H1 (cell line): ENCODE measurements at regions not wholly inside any gene's neighbourhood (a gene's known extent, or its start where the extent isn't known, plus 50 kb on each side); places are given as distances from the start of the nearest gene placed in this dataset.

Experiments
- CTCF ChIA-PET: fragments of 300-600 bp; sonication (Branson Sonifier 250); formaldehyde crosslinking; loops from one replicate; lab custom pipeline; 2021; ENCODE audit not compliant: partially characterized antibody; lab: Charles Lee
- POLR2A ChIA-PET: fragments of 300-600 bp; sonication (Branson Sonifier 250); formaldehyde crosslinking; loops from one replicate; lab custom pipeline; 2021; ENCODE audit warnings: inconsistent platforms; ENCODE audit not compliant: partially characterized antibody; lab: Charles Lee
- DNase-seq, 2 experiments: peaks; one replicate each; pipeline versions ENCODE4 v3.0.0 to v3.0.0-alpha.2; 2010 to 2022; ENCODE audit warnings: low spot score in 2 of 2, low read depth in 1 of 2, mixed read lengths in 1 of 2
- FAIRE-seq: peaks from 2 replicates; lab custom pipeline; 2011; peaks lifted over from hg19 to GRCh38; lab: Jason Lieb, UNC
- H2AFZ ChIP-seq: 2 replicates; pipeline ENCODE4 v1.8.1; 2012; ENCODE audit warnings: low read length, inconsistent platforms
- H2AK5ac ChIP-seq: 2 replicates; pipeline ENCODE4 v1.6.1; 2013; ENCODE audit warnings: low read depth, low read length
- H2BK120ac ChIP-seq: replicated peaks from 2 replicates; pipeline ENCODE3; 2013; ENCODE audit warnings: low read depth, low read length, inconsistent platforms
- H2BK12ac ChIP-seq: 2 replicates; pipeline ENCODE4 v1.6.1; 2013; ENCODE audit warnings: low read depth, low read length
- H2BK15ac ChIP-seq: 2 replicates; pipeline ENCODE4 v1.6.1; 2013; ENCODE audit warnings: low read length
- H2BK20ac ChIP-seq: 2 replicates; pipeline ENCODE4 v1.6.1; 2013; ENCODE audit warnings: low read length
- H2BK5ac ChIP-seq: 2 replicates; pipeline ENCODE4 v1.6.1; 2013; ENCODE audit warnings: low read depth, low read length
- H3K14ac ChIP-seq: 2 replicates; pipeline ENCODE4 v1.6.1; 2013; ENCODE audit warnings: inconsistent platforms; ENCODE audit not compliant: insufficient read length
- H3K18ac ChIP-seq: 2 replicates; pipeline ENCODE4 v1.6.1; 2013; ENCODE audit warnings: low read length; ENCODE audit errors: extremely low read depth
- H3K23ac ChIP-seq: 2 replicates; pipeline ENCODE4 v1.6.1; 2013; ENCODE audit warnings: inconsistent platforms; ENCODE audit not compliant: insufficient read length
- H3K23me2 ChIP-seq: 2 replicates; pipeline ENCODE4 v1.6.1; 2013; ENCODE audit warnings: low read depth, low read length
- H3K27ac ChIP-seq: 2 replicates; pipeline ENCODE4 v1.6.1; 2011; ENCODE audit warnings: low read depth, low read length, inconsistent platforms
- H3K27me3 ChIP-seq, 4 experiments: replicated peaks in 1 of 4; 1 replicate in 1 of 4; 2 replicates in 3 of 4; pipeline versions ENCODE4 v1.6.1 to v1.8.1; 2011 to 2013; ENCODE audit warnings: low read length in 3 of 4, mild to moderate bottlenecking in 3 of 4, inconsistent platforms in 2 of 4, mixed read lengths in 2 of 4, moderate library complexity in 1 of 4; ENCODE audit not compliant: control insufficient read depth in 3 of 4, insufficient read depth in 3 of 4; ENCODE audit errors: extremely low read depth in 1 of 4
- H3K36me3 ChIP-seq, 4 experiments: 2 replicates each; pipeline versions ENCODE4 v1.6.1 to v1.8.1; 2011 to 2013; ENCODE audit warnings: mild to moderate bottlenecking in 4 of 4, low read length in 3 of 4, moderate library complexity in 2 of 4, control low read depth in 1 of 4, inconsistent platforms in 1 of 4; ENCODE audit not compliant: insufficient read depth in 4 of 4, control insufficient read depth in 2 of 4
- H3K4ac ChIP-seq: replicated peaks from 2 replicates; pipeline ENCODE3; 2013; ENCODE audit warnings: low read length, low read depth, mixed read lengths, inconsistent platforms; ENCODE audit not compliant: insufficient read length
- H3K4me1 ChIP-seq, 4 experiments: replicated peaks in 1 of 4; 1 replicate in 1 of 4; 2 replicates in 3 of 4; pipeline versions ENCODE4 v1.6.1 to v1.8.1; 2011 to 2013; ENCODE audit warnings: low read length in 3 of 4, inconsistent platforms in 2 of 4, mixed read lengths in 1 of 4; ENCODE audit not compliant: insufficient read depth in 4 of 4, control insufficient read depth in 3 of 4
- H3K4me2 ChIP-seq, 2 experiments: 2 replicates each; pipeline versions ENCODE4 v1.6.1 to v1.8.1; 2011 to 2013; ENCODE audit warnings: low read depth in 2 of 2, low read length in 2 of 2, control low read depth in 1 of 2, inconsistent platforms in 1 of 2, mild to moderate bottlenecking in 1 of 2; ENCODE audit not compliant: insufficient read depth in 1 of 2
- H3K4me3 ChIP-seq, 4 experiments: fragments of 200-600, 300-600 bp in 1 of 4; sonication (generic), shearing (Covaris generic), sonication (Bioruptor Twin) in 1 of 4; 2 replicates each; pipeline versions ENCODE4 v1.5.1 to v1.8.1; 2011 to 2016; ENCODE audit warnings: low read length in 4 of 4, low read depth in 3 of 4, control low read depth in 2 of 4, inconsistent platforms in 2 of 4, mild to moderate bottlenecking in 2 of 4, mixed read lengths in 1 of 4, moderate library complexity in 1 of 4; ENCODE audit not compliant: insufficient read depth in 2 of 4; ENCODE audit errors: extremely low read depth in 1 of 4
- H3K56ac ChIP-seq: replicated peaks from 2 replicates; pipeline ENCODE3; 2013; ENCODE audit warnings: low read depth, mild to moderate bottlenecking, mixed read lengths, low read length, inconsistent platforms; ENCODE audit not compliant: insufficient read length
- H3K79me1 ChIP-seq: 2 replicates; pipeline ENCODE4 v1.6.1; 2013; ENCODE audit warnings: low read depth, low read length, control low read depth
- H3K79me2 ChIP-seq, 2 experiments: 2 replicates each; pipeline versions ENCODE4 v1.6.1 to v1.8.1; 2012 to 2013; ENCODE audit warnings: low read length in 2 of 2, mild to moderate bottlenecking in 2 of 2, inconsistent platforms in 1 of 2; ENCODE audit not compliant: insufficient read depth in 2 of 2, control insufficient read depth in 1 of 2
- H3K9ac ChIP-seq, 4 experiments: replicated peaks in 1 of 4; 1 replicate in 1 of 4; 2 replicates in 3 of 4; pipeline versions ENCODE4 v1.6.1 to v1.8.1; 2011 to 2013; ENCODE audit warnings: low read depth in 3 of 4, low read length in 3 of 4, control low read depth in 2 of 4, mild to moderate bottlenecking in 2 of 4, moderate library complexity in 2 of 4, inconsistent platforms in 1 of 4; ENCODE audit errors: extremely low read depth in 1 of 4
- H3K9me3 ChIP-seq, 2 experiments: 2 replicates each; pipeline versions ENCODE4 v1.6.1 to v1.8.1; 2012 to 2013; ENCODE audit warnings: mild to moderate bottlenecking in 2 of 2, moderate library complexity in 2 of 2, control low read depth in 1 of 2, inconsistent platforms in 1 of 2, low read depth in 1 of 2, low read length in 1 of 2, mixed read lengths in 1 of 2; ENCODE audit not compliant: insufficient read depth in 2 of 2
- H4K20me1 ChIP-seq, 2 experiments: replicated peaks in 1 of 2; 2 replicates each; pipeline versions ENCODE3 to v1.8.1; 2011 to 2013; ENCODE audit warnings: inconsistent platforms in 2 of 2, low read length in 2 of 2, mild to moderate bottlenecking in 1 of 2; ENCODE audit not compliant: insufficient read depth in 2 of 2, control insufficient read depth in 1 of 2
- H4K5ac ChIP-seq: 2 replicates; pipeline ENCODE4 v1.6.1; 2013; ENCODE audit warnings: low read length, low read depth, mixed read lengths, inconsistent platforms; ENCODE audit not compliant: insufficient read length
- H4K8ac ChIP-seq: 2 replicates; pipeline ENCODE4 v1.8.0; 2013; ENCODE audit warnings: mild to moderate bottlenecking, moderate library complexity, low read length, inconsistent platforms; ENCODE audit not compliant: insufficient read depth; ENCODE audit errors: extremely low read depth
- H4K91ac ChIP-seq: replicated peaks from 2 replicates; pipeline ENCODE3; 2013; ENCODE audit warnings: low read length, mixed read lengths, inconsistent platforms; ENCODE audit not compliant: insufficient read length
- ATF3 ChIP-seq: IDR thresholded peaks from 2 replicates; pipeline ENCODE4 v1.6.1; 2011; ENCODE audit warnings: low read depth, mild to moderate bottlenecking, low read length; ENCODE audit not compliant: insufficient read depth
- BACH1 ChIP-seq: IDR thresholded peaks from 2 replicates; pipeline ENCODE4 v1.6.1; 2012; ENCODE audit warnings: low read length, improper control_type of control experiment
- CREB1 ChIP-seq: IDR thresholded peaks from 2 replicates; pipeline ENCODE4 v1.6.1; 2012; ENCODE audit warnings: inconsistent platforms
- GABPA ChIP-seq: IDR thresholded peaks from 2 replicates; pipeline ENCODE4 v1.6.1; 2011; ENCODE audit warnings: mild to moderate bottlenecking, low read length, moderate library complexity, borderline replicate concordance; ENCODE audit not compliant: insufficient read depth
- JUND ChIP-seq: IDR thresholded peaks from 2 replicates; pipeline ENCODE4 v1.6.1; 2011; ENCODE audit warnings: mild to moderate bottlenecking, improper control_type of control experiment, low read length
- PHF8 ChIP-seq: fragments of 200-600 bp; sonication (generic); conservative IDR thresholded peaks from 2 replicates; pipeline ENCODE4 v1.7.1; 2012; ENCODE audit warnings: low read depth, mild to moderate bottlenecking, inconsistent platforms, low read length, moderate library complexity
- POLR2AphosphoS5 ChIP-seq: IDR thresholded peaks from 2 replicates; pipeline ENCODE4 v1.6.1; 2011; ENCODE audit warnings: low read depth, low read length
- RBBP5 ChIP-seq: IDR thresholded peaks from 2 replicates; pipeline ENCODE4 v1.7.1; 2012; ENCODE audit warnings: low read depth, mild to moderate bottlenecking, inconsistent platforms, low read length, moderate library complexity, borderline replicate concordance
- SUZ12 ChIP-seq: fragments of 200-600 bp; sonication (generic); IDR thresholded peaks from 2 replicates; pipeline ENCODE4 v1.6.1; 2012; ENCODE audit warnings: mild to moderate bottlenecking, inconsistent platforms, low read length, moderate library complexity, mixed read lengths
- TAF1 ChIP-seq: IDR thresholded peaks from 2 replicates; pipeline ENCODE4 v1.6.1; 2011; ENCODE audit warnings: mild to moderate bottlenecking, low read depth, low read length
- WGBS, 2 experiments: shearing (Covaris generic) in 1 of 2; methylation state at CpG; one replicate each; pipeline versions ENCODE4 v1.1.6 to v1.1.7; 2013 to 2015; ENCODE audit warnings: low lambda C conversion rate in 2 of 2, mixed read lengths in 2 of 2, inconsistent platforms in 1 of 2, low coverage in 1 of 2, missing lambda C conversion rate in 1 of 2; ENCODE audit not compliant: insufficient replicate concordance in 2 of 2, insufficient coverage in 1 of 2, insufficient read length in 1 of 2; ENCODE audit errors: extremely low coverage in 1 of 2, missing lambda C conversion rate in 1 of 2; 5-methylcytosine and 5-hydroxymethylcytosine counted together

GRCh38 chr2:67036444-67036843 lies 360.7 kb upstream of the ETAA1 start (continued):
- TF ChIP-seq BACH1 = no peak

- Histone ChIP-seq H2AK5ac (no peak overlapping the region), H2BK15ac (no peak overlapping the region), H3K9ac (no peak overlapping the region), H3K27ac (no peak overlapping the region), H2AFZ (no peak overlapping the region), H3K79me2 (no peaks in the 10 kb centered on the region), H2BK5ac (no peak overlapping the region), H4K91ac (no peak overlapping the region), H3K9me3 (no peaks in the 10 kb centered on the region), H4K5ac (no peak overlapping the region), H3K4me1 (no peaks in the 10 kb centered on the region), H3K36me3 (no peaks in the 10 kb centered on the region), H4K20me1 (no peaks in the 10 kb centered on the region), H2BK20ac (no peak overlapping the region), H3K14ac (no peak overlapping the region), H3K79me1 (no peaks in the 10 kb centered on the region), H3K18ac (no peak overlapping the region), H2BK120ac (no peak overlapping the region), H3K4me2 (no peak overlapping the region), H4K8ac (no peak overlapping the region), H3K27me3 (no peaks in the 10 kb centered on the region), H3K23me2 (no peaks in the 10 kb centered on the region; the same call in 1 of the 2 replicates), H3K56ac (no peak overlapping the region), H2BK12ac (no peak overlapping the region), H3K23ac (no peak overlapping the region), H3K4ac (no peak overlapping the region), H3K4me3 (no peak overlapping the region)
- ChIA-PET POLR2A (no interaction called here), CTCF (interaction anchor here (0.6 to 0.8 kb wide), 2 partner anchors 15 to 20 kb away, joined by 3 read pairs; no protein-coding TSS in a partner anchor)
- FAIRE-seq (no peak), DNase-seq (no peak)
- WGBS, 2 experiments = 93% methylated on average over 8 of the region's 8 CpGs; no CpG with 5 or more reads in 1 of the 2 experiments
- TF ChIP-seq SUZ12 = no peak
- TF ChIP-seq ATF3 = no peak
- no peak for TF ChIP-seq POLR2AphosphoS5
- TF ChIP-seq JUND = no peak
- TF ChIP-seq TAF1 = no peak
- no peak for TF ChIP-seq GABPA
- TF ChIP-seq CREB1 = no peak
- TF ChIP-seq PHF8 = no peak
- no peak for TF ChIP-seq RBBP5
Observed at GRCh38 chr2:67037655-67038054, 359.5 kb upstream of the ETAA1 start.
